Activated CD8-positive, alpha-beta memory T cell treated with anti-CD3 and anti-CD28 coated beads for 4 hours (primary cell): ENCODE measurements at regions not wholly inside any gene's neighbourhood (a gene's known extent, or its start where the extent isn't known, plus 50 kb on each side); places are given as distances from the start of the nearest gene placed in this dataset.
"Not testable (repeated sequence)": the region's sequence is repeated elsewhere in the genome, so short reads cannot be mapped to it uniquely, and the experiment has no call there.

Experiments used
- DNase-seq, 2 donors: peaks; one replicate each; pipeline ENCODE4 v3.0.0-alpha.2; 2020; ENCODE audit warnings: low read depth in 2 of 2

GRCh38 chr12:92231532-92231931, 85.9 kb upstream of the BTG1 start:
- not testable (repeated sequence) for DNase-seq

DNA sequence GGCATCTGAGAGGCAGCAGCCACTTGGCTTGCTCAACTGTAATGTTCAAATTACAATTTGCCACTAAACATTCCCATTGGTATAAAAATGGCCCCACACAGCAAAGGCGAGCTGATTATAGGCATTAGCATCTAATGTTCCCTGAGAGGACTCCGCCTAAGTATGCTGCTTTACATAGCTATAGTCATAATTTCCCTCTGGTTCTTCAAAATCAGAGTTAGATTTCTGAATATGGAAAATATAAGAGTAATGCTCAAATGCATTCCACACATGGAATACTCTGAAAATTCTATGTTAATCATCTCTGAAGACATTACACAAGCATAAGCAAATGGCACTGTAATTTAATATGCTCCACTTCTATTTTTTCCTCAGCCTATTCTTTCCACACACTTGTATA, 83.7 kb upstream of the BTG1 start:
- no peak for DNase-seq

DNA sequence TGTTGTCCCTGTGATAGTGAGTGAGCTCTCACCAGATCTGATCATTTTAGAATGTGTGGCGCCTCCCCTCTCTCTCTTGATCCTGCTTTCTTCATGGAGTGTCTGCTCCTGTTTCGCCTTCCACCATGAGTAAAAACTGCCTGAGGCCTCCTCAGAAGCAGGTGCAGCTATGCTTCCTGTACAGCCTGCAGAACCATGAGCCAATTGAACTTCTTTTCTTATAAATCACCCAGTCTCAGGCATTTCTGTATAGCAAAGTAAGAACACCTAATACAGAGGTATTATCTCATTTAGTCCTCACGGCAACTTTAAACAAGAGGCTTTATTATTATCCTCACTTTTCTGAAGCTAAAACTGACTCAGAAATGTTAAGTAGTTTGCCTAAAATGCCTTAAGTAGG, 81.3 kb upstream of the BTG1 start:
- DNase-seq, result no peak

DNA sequence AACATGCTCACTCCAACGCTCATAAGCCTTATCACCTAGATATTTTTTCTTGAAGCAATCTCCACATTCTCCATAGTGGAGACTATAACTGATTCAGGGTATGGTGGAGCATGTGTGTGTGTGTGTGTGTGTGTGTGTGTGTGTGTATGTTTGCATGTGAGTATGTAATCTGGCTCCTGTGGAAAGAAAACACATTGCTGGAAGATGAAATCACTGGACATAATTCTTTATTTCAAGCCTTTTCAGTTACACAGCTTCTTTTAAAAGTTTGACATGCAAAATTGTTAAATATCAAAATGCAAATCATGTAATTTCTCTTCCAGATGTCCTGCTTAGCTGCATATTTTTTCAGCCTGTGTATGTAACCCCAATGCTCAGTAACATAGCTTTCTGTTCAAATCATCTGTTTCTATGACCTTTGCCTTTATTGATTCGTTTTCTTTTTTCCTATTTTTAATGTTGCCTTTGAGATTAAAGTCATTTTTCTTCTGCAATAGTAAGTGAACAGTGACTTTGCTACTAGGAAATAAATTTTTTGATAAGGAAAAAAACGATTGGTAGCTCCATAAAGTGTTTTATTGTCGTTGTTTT, 80.5 kb upstream of the BTG1 start:
- no peak for DNase-seq

DNA sequence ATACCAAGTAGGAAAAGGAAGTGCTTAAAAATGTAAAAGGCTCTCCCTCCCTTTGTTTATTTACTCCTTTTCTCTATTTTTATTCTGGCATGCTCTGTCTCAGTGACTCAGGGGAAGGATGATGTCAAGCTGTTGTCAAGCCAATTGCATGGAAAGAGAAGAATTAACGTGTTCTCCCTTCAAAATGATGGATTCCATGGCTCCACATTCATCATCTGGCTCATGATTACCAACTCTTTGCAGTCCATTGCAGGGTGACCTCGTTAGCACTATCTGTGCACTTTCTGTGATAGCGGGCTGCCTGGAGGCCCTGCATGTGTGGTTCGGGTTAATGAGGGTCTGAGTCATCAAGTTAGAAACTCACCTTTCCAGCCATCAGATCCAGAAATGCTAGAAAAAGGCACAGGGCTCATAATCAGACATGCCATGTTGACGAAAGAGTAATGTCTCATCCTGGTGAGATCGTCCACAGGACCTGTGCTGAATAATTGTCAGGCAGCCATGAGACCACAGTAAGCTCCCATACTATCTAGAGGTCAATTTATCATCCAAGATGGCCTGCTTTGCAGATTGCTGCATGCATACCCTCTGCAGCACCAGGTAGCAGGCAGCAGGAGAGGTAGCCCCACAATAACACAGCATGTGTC, 79.2 kb upstream of the BTG1 start:
- DNase-seq, result no peak

DNA sequence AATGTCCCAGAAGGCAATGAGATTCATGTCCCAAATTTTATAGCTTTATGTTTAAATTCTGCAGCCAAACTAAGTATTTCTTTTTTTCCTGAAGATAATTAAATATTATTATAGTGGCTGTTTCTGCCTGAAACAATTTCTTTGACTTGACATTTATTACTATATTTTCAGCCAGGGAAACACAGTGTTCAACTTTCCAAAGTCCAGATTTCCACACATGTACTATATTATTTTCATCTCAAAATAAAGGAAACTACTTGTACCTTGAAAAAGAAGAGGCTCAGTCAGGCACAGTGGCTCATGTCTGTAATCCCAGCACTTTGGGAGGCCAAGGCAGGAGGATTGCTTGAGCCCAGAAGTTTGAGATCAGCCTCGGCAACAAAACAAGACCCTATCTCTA, 77.8 kb upstream of the BTG1 start:
- no peak for DNase-seq

- no peak for DNase-seq
Observed at GRCh38 chr12:92221656-92222315, 76.1 kb upstream of the BTG1 start.

DNA sequence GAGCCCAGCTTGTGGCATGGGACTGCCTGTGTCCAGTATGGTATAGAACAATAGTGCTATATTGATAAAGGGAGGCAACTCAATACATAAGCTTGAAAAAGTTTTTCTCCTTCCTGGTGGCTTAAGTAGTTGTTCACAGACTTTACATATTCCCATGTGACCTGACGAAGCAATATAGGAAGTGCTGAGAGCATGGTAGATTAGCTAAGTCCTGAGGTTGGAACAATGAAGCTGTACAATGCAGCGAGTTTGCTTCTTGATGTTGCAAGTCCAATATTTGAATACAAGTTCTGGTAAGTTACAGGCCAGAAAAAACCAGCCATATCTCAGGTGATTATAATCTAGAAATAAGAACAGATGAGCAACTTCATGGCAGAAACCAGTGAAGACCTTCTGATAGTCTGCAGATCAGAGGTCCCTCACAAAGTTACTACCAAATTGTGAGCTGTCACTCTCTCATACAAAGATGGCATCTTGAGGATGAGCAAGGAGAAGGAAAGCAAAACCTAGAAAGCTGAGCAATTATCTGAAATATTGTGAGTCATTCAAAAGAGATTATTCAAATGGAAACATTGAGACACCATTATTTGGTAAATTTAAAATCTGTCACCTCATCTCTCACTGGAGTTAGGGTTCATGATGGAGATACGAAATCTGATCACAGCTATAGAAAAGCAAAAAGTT, 72.9 kb upstream of the BTG1 start:
- DNase-seq, result no peak

GRCh38 chr12:92216092-92216491, 70.4 kb upstream of the BTG1 start:
- DNase-seq, result no peak

DNA sequence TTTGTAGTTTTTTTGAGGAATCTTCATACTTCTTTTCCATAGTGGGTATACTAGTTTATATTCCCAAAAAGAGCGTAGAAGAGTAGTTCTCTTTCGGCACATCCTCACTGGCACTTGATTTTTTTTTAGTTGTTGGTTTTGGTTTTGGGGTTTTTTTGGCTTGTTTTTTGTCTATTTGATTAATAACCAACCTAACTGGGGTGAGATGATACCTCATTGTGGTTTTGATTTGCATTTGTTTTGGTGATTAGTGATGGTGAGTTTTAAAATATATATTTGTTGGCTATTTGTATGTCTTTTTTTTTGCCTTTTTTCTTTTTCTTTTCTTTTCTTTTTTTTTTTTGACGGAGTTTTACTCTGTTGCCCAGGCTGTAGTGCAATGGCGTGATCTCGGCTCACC, 69.7 kb upstream of the BTG1 start:
- DNase-seq, result no peak

- no peak for DNase-seq
Observed at GRCh38 chr12:92213166-92213565, 67.5 kb upstream of the BTG1 start.

DNA sequence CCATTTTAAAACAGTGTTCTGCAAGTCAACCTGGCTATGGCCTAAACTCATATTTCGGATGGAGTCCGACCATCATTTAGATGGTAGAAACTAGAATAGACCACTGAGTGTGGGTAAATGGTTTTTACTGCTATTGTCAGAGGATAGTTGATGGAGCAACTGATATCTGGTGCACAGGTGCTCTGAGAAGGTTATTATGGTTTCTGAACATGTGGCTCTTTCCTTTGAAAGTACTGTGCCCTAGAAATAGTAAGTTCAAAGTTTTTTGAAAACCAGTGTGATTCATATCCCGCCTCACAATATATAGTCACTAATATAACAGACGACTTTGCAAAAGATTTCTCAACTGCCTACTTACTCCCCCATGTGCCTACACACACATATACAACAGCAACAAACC, 64.4 kb upstream of the BTG1 start:
- DNase-seq, result no peak

- DNase-seq, result no peak
Observed at GRCh38 chr12:92208613-92209121, 63.0 kb upstream of the BTG1 start.

- DNase-seq, result no peak
Observed at GRCh38 chr12:92206596-92206995, 61.0 kb upstream of the BTG1 start.

DNA sequence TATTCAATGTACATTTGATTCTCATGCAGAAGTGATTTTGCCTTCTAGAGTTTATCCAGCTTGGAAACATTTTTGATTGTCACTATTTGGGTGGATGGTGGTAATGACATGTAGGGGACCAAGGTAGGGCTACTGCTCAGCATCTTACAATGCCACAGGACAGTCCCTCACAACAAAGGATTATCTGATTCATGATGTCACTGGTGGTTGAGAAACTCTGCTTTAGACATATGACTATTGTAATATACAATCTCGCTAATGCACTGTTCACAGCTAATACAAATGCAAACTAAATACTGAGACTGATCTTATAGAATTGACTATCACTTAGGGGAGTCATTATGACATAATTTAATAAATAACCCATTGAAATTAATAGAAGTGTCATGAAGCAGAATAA, 60.4 kb upstream of the BTG1 start:
- no peak for DNase-seq

GRCh38 chr12:92199819-92200576, 54.4 kb upstream of the BTG1 start:
- DNase-seq, result no peak

DNA sequence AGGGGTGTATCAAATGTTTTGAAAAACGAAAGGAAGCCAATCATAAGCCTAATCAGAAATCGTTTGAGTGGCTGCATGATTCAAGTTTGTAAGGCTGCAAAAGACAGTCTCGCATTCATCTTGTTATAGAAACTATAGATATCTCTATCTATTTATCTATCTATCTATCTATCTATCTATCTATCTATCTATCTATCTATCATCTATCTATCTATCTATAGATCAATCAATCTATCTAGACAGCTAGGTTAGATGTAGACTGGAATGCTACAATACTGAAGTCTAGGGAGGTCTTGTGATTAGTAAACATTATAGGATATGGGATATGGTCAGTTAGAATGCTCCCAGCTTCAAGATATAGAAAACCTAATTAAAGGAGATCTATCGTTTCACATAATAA, 52.2 kb upstream of the BTG1 start:
- no peak for DNase-seq

DNA sequence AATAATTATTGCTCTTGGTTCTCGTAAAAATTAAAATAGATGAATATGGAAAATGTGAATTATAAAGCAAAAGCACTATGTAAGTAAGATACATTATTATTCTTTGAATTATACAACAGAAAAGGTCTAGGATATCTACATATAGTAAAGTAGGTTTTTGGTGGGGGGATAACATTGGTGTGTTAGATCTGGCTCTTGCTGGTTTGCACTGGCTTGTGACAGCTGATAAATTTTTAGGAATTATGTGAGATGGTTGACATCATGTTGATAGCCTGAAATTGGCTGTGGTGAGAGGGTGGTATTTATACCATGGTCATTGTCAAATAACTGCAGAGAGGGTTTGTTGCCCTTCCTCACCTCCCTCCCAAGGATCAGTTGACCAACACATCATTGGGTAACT, 50.7 kb upstream of the BTG1 start:
- DNase-seq, result no peak
